GM06990 (cell line): ENCODE measurements at regions not wholly inside any gene's neighbourhood (a gene's known extent, or its start where the extent isn't known, plus 50 kb on each side); places are given as distances from the start of the nearest gene placed in this dataset.

Source experiments
- DNase-seq: peaks from one replicate; pipeline ENCODE4 v3.0.0-alpha.2; 2011; ENCODE audit not compliant: insufficient read length; ENCODE audit errors: extremely low read depth
- H3K27me3 ChIP-seq: replicated peaks from 2 replicates; pipeline ENCODE4 v1.6.0; 2011; ENCODE audit warnings: low read length; ENCODE audit not compliant: control insufficient read depth, insufficient read depth
- H3K36me3 ChIP-seq: 2 replicates; pipeline ENCODE4 v1.5.1; 2011; ENCODE audit warnings: low read length; ENCODE audit not compliant: control insufficient read depth, insufficient read depth
- H3K4me3 ChIP-seq: replicated peaks from 2 replicates; pipeline ENCODE4 v1.5.1; 2011; ENCODE audit warnings: low read depth, mild to moderate bottlenecking, control low read depth, low read length
- CTCF ChIP-seq: IDR thresholded peaks from 2 replicates; pipeline ENCODE4 v1.5.1; 2011; ENCODE audit warnings: low read length, control low read depth, mild to moderate bottlenecking, inconsistent platforms; ENCODE audit not compliant: insufficient read depth, poor library complexity, severe bottlenecking

- no peak for DNase-seq
- TF ChIP-seq CTCF, result no peak
- Histone ChIP-seq H3K36me3 (no peaks in the 10 kb centered on the region), H3K4me3 (no peak overlapping the region), H3K27me3 (no peaks in the 10 kb centered on the region)
Observed at GRCh38 chr1:87785386-87785785, 456.7 kb downstream of the LMO4 start.

GRCh38 chr1:87786229-87786628 is 457.5 kb downstream of the LMO4 start:
- H3K4me3 ChIP-seq, result no peak overlapping the region

GRCh38 chr1:87786861-87787545 is 458.3 kb downstream of the LMO4 start:
- DNase-seq, result no peak

More at GRCh38 chr1:87786229-87786628, 457.5 kb downstream of the LMO4 start:
- no peaks in the 10 kb centered on the region for H3K36me3 ChIP-seq
- H3K27me3 ChIP-seq, result no peaks in the 10 kb centered on the region
- no peak for TF ChIP-seq CTCF
- no peak for DNase-seq

DNA sequence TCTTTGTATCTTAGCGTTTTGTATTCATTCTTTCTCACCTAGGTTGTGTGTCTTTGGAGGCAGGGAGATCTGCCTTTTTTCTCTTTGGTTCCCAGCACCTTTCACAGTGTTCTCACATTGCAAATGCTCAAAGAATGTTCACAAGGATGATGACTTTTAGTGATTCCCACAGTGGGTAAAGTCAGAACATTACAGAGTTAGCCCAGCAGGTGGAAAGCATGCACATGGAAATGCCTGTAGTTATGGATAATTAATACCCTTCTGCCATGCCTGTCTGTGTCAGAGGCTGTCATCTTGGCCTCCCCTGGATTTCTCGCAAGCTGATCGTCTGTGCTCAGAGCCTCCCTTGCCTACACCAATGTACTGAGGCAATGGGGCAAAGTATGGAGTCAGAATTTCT is 458.9 kb downstream of the LMO4 start:
- Histone ChIP-seq H3K4me3 (no peak overlapping the region), H3K27me3 (no peaks in the 10 kb centered on the region), H3K36me3 (no peaks in the 10 kb centered on the region)
- no peak for TF ChIP-seq CTCF
- DNase-seq, result no peak

More at GRCh38 chr1:87786861-87787545, 458.3 kb downstream of the LMO4 start:
- Histone ChIP-seq H3K4me3 (no peak overlapping the region), H3K27me3 (no peaks in the 10 kb centered on the region), H3K36me3 (no peaks in the 10 kb centered on the region)
- no peak for TF ChIP-seq CTCF

DNA sequence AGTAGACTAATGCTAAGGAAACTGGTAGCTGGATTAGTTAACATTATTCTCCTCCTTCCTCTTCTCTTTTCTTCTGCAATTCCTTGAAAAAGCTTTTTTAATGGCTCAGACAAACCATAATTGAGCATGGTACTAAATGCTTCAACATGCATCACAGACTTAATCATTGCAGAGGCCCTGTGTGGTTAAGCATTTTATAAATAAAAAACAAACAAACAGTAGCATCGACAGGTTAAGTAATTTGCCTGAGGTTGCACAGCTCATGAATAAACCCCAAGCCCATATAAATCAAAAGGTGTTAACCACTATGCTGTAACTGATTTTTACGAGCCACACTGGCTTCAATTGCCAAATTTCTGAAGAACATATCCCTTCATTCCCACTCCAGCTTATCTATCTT is 462.1 kb downstream of the LMO4 start:
- Histone ChIP-seq H3K4me3 (no peak overlapping the region), H3K27me3 (no peaks in the 10 kb centered on the region; the same call in 1 of the 2 replicates), H3K36me3 (no peaks in the 10 kb centered on the region)
- no peak for TF ChIP-seq CTCF
- DNase-seq, result no peak
